Islet precursor cell (in vitro differentiated cells): ENCODE measurements at regions not wholly inside any gene's neighbourhood (a gene's known extent, or its start where the extent isn't known, plus 50 kb on each side); places are given as distances from the start of the nearest gene placed in this dataset.

Experiments used
- DNase-seq: peaks from one replicate; pipeline ENCODE4 v3.0.0-alpha.2; 2018

DNA sequence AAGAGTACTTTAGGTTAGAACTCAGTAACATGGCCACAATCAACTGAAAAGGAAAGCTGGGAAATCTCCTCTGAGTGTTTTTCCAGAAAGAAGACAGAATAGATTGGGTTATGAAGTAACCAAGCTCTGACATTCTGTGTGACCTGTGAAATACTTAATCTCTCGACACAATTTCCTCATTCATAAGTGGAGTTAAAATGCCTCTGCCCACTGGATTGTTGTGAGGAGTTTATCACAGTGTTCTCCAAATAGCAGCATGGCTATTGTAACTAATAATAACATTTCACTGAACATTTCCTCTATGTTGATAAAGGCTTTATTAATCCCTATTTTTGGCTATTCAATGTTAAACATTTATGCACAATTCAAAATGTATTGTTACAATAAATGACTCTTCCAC lies 311.0 kb downstream of the GABRB2 start:
- DNase-seq: no peak

DNA sequence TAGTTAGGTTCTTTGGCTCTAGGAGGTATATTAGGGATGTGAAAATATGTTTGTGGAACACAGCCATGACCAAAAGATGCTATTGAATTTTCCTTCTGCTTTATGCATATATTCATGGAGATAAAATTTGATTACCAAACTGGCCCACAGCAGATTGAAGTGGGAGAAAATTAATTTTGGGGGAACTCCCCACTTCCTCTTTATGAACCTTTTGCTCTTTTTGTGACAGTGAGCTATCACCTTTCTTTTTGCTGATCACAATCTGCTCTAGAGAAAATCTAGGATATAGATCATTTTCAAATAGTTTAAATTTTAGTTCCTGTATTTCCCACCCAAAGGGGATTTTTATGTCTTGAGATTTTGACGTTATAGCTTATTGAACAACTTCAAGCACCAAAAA lies 313.0 kb downstream of the GABRB2 start:
- no peak for DNase-seq

DNA sequence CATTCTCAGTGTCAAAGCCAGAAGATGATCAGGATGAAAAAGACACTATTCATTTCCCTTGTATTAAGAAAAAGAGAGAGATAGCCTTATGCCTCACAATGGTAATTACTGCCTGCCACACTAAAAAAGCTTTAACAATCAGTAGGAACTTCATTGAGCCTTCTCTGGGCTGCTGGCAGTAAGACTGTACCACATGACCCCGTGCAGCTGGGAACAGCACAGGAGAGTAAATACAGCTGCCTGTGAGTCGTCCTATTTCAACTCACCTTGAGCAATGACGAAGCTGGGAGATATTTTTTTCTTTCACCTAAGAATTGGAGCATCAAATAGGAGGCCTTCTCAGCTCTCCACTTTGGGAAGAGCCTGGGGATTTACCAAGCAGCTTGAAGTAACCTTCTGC lies 316.3 kb downstream of the GABRB2 start:
- DNase-seq: peak; percentile 70

DNA sequence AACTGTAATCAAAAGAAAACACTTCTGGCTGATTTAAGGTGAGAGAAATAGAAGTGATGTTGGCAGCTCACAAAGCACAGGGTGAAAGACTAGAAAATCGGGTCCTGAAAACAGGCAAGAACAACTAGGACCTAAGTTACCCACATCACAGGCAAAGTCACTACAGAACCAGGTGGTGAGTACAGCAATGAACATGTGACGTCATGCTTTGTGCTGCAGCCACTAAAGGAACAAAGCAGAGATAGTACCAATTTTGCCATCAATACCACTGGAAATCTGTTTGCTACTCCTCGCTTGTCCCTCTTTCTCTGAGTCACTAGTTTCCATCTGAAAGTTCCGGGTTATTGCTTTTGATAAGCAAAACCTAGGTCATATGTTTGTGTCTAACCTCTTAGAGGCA lies 326.7 kb downstream of the GABRB2 start:
- DNase-seq: no peak

DNA sequence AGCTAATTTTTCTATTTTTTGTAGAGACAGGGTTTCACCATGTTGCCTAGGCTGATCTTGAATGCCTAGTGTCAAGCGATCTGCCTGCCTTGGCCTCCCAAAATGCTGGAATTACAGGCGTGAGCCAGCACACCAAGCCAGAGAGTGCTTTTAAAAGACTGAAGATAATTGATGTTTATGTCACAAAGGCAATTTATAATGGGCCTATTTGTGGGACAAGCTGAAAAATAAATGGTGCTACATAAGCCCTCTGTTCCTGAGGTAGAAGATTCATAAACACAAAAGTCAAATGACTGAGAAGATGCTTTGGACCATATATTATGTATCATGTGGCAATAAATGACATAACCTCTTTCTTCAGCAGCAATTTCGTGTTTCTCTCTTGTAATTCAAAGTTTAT lies 329.6 kb downstream of the GABRB2 start:
- DNase-seq: no peak

DNA sequence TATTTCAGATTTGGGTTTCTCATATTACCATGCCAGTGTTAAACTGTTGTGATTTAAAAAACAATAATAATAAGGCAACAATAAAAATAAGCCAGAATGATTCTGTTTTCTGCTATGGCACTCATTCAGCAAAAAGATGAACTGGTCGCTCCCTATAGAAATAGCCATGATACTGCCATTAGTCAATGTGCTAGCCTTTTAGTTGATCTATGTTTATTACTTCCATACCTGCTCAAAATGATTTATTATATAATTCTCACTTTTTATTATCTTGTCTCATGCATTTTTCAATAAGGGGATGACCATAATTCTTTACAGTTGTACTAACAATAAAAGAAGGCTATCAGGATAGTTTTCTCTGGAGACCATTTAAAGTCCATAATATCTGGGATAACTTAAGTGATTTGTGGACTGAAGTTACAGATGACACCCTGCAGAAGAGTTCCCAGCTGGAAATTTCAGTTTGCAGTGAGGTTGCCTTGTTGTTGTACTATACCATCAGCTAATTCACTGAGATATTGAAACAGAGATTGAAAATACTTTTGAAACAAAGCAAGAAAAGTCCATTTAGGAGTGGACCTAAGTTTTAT lies 334.3 kb downstream of the GABRB2 start:
- no peak for DNase-seq

DNA sequence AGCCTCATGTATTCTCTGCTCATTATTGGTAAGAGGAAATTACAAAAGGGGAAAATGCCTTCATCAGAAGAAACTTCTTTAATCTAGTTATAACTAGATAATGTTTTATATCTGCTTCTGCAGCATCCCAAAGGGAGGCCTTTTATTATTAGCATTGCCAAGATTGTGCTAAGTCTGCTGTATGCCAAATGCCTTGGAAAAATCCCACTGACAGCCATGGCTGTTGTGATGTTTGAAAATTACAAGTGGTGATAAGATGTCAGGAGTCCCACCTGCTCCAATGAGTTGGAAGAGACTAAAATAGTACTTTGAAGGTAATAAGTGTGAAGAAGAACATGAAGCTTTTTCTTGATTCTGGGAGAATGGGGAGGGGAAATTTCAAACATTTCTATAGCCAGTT lies 345.0 kb downstream of the GABRB2 start:
- no peak for DNase-seq

DNA sequence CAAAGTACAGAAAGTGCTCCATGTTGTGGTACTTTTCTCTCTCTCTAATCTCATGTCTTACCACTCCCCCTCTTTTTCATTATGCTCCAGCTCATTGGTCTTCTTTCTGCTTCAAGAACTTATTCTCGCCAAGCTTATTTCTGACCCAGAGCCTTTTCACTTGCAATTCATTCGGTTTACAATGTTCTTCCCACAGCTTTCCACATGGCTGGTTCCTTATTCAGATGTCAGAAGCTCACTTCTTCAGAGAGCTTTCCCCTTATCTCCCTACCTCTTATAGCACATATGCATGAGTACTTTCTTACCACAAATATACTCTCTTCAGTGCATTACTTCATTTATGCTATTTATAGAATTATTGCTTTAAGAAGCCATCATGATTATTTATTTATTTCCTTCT lies 338.8 kb upstream of the ATP10B start:
- DNase-seq: no peak

DNA sequence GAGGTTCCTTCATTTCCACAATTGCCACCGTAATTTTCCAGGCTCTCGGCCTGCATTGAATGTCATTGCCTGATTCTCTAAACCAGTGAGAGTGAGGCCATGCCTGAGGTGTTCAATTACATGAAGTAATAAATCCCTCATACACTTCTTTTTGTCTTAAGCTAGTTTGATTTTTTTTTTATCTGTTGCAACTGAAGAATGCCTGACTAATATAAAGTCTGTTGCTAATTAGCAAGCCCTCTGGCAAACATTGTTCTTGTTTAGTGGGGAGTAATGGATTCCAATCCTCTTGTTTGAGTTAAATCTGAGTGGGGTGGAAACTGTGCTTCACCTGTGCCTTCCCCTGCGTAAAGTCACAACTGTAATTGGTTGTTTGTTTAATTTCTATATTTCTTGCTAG lies 338.1 kb upstream of the ATP10B start:
- DNase-seq: no peak

DNA sequence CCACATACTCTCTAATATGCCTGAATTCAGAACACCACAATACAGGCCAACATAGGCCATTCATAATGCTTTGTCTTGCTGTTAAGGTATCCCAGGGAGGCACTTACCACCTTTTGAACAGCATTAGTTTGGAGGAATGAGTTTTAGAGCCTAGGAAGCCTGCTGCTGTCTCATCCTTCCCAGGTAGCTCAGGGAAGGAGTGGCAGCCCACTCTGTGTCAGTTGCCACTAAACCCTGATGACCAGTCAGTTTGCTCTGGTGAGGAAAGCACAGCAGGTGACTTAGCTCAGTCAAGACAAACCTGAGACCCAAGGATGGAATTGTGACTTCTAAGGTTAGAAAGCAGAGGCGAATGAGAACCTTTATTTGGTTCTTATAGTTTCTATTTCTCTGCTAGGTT lies 337.4 kb upstream of the ATP10B start:
- DNase-seq: no peak

DNA sequence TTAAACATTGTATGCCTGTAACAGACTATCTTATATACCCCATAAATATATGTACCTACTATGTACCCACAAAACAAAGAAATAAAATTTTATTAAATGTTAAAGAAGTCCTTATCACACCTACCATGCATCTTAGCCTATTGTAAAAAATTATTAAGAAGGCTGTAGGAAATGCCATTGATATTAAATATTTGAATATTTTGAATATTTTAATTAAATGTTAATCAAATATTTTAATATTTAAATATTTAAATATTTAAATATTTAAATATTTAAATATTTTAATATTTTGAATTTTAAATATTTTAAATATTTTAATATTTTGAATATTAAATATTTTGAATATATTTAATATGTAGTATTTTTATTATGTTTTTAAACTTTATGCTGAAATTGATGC lies 331.5 kb upstream of the ATP10B start:
- no peak for DNase-seq

DNA sequence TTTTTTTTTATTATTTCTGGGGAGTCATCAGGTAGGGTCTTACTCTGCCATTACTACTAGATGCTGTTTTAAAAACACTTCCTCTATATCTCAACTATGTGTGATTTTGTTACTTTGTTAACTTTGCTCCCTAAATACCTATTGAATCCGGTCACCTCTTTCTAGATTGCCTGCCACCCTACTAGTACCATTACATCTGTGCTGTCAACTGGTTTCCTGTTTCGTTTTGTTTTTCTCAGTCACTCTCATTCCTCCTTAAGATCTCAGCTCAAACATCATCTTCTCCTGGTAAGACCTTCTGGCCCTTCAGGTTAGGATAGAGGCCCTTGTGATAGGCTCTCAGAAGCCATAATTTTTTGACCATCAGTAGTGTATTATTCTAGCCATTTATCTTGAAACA lies 324.2 kb upstream of the ATP10B start:
- DNase-seq: no peak

DNA sequence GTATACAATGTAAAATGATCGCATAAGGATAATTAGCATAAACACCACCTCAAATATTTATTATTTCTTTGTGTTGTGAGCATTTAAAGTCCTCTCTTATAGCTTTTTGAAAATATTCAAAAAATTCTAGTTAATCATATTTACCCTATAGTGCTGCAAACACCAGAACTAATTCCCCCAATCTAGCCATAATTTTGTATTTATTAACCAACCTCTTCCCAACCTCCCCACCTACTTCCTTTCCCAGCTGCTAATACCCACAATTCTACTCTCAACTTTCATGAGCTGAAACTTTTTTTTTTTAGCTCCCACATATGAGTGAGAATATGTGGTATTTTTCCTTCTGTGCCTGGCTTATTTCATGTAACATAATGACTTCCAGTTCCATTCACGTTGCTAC lies 317.8 kb upstream of the ATP10B start:
- no peak for DNase-seq

DNA sequence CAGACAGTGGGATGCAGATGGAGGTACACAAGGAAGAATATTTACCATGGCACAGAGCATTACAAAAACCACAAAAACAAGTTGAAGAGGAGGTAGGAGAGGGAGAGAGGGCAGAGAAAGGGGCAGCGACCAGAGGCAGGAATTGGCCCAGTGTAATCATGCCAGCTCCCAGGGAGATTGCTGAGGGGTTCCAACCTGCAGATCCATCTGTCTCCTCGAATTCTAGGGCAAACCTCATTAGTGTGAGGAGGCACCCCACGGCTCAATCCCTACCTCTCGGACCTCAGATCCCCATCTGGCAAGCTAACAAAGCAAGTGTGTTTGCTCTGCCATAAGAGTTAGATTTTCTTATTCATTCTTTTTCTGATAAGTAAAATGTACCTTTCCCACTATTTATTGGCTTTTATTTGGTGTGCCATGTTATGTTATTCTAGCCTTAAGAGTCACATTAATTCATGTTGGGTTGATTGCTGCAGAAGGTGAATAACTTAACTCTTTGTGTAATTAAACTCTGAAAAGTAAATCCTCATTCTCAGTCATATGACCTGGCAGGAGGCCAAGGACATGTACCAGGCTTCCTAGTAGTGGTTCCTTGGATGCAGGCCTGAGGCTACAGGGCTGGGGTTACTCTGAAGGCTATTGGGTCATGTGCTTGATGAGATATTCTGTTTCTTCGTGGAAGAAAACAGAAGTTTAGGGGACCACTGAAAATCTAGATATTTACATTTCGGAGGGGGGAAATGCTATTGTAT lies 315.2 kb upstream of the ATP10B start:
- no peak for DNase-seq

DNA sequence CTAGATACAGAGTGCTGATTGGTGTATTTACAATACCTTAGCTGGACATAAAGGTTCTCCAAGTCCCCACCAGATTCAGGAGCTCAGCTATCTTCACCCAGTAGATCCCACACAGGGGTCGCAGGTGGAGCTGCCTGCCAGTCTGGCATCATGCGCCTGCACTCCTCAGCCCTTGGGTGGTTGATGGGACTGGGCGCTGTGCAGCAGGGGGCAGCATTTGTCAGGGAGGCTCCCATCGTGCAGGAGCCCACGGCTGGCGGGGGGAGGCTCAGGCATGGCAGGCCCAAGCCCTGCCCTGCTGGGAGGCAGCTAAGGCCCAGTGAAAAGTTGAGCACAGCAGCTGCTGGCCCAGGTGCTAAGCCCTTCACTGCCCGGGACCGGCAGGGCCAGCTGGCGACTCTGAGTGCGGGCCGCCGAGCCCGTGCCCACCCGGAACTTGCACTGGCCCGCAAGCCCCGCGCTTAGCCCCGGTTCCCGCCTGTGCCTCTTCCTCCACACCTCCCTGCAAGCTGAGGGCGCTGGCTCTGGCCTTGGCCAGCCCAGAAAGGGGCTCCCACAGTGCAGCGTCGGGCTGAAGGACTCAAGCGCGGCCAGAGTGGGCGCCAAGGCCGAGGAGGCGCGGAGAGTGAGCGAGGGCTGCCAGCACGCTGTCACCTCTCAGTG lies 314.1 kb upstream of the ATP10B start:
- no peak for DNase-seq

DNA sequence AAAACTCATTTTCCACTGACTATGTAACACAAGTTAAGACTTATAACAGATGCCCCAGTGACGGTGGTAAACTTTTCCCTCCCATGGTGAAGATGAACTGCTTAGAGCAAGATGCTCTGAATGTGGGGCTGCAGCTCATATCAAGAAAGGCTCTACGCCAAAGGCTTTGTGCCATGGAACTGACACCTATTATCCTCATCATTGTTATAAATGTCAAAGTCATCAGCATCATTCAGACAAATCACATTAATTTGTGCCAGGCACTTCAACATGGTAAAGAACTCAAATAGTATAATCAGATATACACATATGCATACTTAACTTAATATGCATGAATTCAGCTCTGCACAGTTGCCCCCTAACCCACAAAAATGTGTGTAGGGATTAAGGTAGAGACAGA lies 305.9 kb upstream of the ATP10B start:
- DNase-seq: no peak

DNA sequence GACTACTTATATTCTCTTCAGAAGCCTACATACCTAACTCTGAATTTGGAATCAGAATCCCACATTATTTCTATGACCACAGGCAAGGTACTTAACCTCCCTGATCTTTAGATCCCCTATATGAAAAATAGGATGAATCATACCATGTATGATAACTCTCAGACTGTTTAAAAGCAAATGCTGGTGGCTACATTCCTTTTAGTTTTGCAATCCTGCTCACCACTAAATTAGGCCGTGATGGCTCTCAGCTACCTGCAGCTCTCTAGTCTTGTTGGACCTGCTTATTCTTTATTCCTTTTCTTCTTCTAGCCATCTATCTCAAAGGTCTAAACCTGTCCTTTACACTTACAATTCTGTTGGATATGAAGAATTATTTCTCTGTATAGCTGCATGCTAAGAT lies 303.4 kb upstream of the ATP10B start:
- no peak for DNase-seq

DNA sequence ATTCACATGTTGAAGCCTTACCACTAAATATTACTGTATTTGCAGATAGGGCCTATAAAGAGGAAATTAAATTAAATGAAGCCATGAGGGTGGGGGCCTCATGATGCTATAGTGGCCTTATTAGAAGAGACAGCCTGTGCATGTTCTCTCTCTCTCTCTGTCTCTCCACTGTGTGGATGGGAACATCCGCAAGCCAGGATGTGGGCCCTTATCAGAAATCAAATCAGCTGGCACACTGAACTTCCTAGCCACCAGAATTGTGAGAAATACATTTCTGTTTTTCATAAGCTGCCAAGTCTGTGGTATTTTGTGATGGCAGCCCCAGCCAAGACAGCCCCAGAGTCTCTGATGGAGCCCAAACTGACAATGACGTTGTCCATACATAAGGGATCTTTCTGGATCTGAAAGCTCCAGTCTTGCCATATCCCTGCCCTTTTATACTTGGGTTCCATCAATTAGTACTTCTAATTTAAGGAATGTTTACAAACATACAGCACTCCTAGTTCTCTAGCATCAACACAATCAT lies 300.5 kb upstream of the ATP10B start:
- DNase-seq: no peak

DNA sequence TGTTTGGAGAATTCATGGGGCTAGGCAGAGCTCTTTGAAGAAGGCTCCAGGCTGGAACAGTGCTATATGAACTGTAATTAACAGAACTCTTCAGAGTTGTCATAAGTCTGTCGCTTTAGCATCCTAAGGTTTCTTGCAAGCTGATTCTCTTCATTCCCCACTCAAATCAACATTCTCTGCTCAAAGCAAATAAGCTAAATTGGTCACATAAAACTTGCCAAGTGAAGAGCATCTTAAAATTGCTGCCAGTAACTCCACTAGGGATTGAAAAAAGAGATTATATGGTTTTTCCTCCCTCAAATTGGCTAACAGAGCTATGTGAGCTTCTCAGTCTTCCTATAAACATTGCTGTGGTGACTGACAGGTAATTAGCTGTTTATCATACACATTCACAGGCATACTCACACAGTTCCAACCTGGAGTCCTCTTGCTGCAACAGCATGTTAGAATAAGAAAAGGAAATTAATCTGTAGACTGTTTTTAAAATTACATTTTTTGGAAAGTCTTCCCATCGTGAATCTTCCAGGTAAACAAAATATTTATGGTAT lies 298.5 kb upstream of the ATP10B start:
- no peak for DNase-seq

DNA sequence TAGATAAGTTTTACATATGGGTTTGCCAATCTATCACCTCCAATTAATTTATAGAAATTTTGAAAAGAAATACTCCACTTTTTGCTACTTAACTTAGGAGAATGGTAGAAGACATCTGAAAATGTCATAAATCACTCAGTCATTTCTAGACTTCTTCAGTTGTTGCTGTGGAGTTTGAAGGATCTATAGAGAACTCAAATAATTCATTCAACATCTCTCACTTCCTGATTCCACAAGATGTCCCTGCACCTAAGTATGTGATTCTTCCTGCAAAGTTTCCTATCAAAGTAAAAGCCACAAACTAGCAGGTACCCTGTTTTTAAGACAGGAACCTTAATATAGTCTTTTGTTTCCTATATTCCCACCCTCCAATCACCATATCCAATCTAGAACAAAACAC lies 297.1 kb upstream of the ATP10B start:
- DNase-seq: no peak

DNA sequence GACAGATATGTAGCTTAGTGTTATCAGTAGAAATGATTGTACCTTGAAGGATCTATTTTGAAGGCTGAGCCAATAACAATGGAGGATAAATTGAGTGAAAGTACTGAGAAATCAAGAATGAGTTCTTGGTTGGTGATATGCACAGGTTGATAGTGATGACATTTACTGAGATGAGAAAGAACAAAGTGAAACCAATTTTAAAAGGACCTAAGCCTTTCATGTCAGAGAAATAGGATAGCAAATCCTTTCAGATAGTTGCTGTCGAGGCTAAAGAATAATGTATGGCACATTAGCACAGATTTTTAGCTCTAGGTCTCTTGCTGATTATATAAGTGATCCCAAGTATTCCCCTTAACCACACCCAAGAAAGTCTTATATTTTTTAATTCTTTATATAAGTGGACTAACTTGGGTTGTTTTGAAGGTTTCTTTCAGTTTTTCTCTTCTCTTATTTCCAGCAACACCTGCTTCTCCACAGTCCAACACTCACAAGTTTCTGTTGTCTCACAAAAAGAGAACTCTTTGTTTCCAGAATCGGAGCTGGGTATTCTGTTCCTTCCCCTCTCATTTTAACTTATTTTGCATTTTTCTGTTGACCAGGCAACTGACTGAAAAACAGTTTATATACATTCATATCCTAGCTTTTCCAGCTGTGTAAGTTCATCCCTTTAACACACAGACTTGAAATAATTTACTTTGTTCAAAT lies 286.9 kb upstream of the ATP10B start:
- DNase-seq: no peak

DNA sequence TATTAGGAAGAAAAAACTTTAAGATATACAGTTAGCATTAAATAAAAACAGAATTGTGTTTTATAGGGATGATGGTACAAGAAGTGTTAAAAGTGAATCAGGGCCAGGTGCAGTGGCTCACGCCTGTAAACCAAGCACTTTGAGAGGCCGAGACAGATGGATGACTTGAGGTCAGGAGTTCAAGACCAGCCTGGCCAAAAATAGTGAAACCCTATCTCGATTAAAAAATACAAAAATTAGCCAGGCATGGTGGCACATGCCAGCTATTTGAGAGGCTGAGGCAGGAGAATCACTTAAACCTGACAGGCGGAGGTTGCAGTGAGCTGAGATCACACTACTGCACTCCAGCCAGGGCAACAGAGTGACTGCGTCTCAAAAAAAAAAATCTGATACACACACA lies 282.9 kb upstream of the ATP10B start:
- DNase-seq: no peak

DNA sequence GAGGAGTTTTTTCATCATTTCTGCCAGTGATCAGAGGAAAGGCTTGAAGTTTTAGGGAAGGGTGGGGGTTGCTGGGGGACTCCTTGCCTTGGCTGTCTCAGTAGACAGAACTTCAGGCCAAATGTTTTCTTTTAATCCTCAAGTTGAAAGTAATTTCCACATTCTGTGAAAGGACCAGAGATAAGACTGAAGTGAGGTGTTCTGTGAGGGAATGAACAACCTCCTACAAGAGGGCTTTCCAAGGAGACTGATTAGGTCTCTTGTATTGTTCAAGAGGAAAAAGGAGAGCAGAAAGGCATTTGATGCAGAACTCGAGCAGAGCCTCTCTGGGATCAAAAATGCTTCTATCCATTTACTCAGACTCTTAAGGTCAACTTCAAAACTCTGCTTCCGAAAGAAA lies 282.1 kb upstream of the ATP10B start:
- DNase-seq: no peak
